Loucy (cell line): ENCODE measurements at regions not wholly inside any gene's neighbourhood (a gene's known extent, or its start where the extent isn't known, plus 50 kb on each side); places are given as distances from the start of the nearest gene placed in this dataset.

Experiments used
- EZH2phosphoT487 ChIP-seq: fragments of 200-600 bp; IDR thresholded peaks from 2 replicates; pipeline ENCODE4 v1.6.1; 2018; ENCODE audit warnings: antibody characterized with exemption, mild to moderate bottlenecking, moderate library complexity, borderline replicate concordance
- TF ChIP-seq, protein P1 (sequence below): fragments of 200-600 bp; sonication (generic); conservative IDR thresholded peaks from 2 replicates; pipeline ENCODE4 v1.5.1; 2014; ENCODE audit warnings: mild to moderate bottlenecking, antibody characterized with exemption, low read length

- TF ChIP-seq, protein P1, sequence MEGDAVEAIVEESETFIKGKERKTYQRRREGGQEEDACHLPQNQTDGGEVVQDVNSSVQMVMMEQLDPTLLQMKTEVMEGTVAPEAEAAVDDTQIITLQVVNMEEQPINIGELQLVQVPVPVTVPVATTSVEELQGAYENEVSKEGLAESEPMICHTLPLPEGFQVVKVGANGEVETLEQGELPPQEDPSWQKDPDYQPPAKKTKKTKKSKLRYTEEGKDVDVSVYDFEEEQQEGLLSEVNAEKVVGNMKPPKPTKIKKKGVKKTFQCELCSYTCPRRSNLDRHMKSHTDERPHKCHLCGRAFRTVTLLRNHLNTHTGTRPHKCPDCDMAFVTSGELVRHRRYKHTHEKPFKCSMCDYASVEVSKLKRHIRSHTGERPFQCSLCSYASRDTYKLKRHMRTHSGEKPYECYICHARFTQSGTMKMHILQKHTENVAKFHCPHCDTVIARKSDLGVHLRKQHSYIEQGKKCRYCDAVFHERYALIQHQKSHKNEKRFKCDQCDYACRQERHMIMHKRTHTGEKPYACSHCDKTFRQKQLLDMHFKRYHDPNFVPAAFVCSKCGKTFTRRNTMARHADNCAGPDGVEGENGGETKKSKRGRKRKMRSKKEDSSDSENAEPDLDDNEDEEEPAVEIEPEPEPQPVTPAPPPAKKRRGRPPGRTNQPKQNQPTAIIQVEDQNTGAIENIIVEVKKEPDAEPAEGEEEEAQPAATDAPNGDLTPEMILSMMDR: no peak
- TF ChIP-seq EZH2phosphoT487: no peak
Measured at GRCh38 chr7:118046801-118047200, 137.2 kb upstream of the LSM8 start.
